ENCODE measurements at regions not wholly inside any gene's neighbourhood (a gene's known extent, or its start where the extent isn't known, plus 50 kb on each side); places are given as distances from the start of the nearest gene placed in this dataset.

GRCh38 chr5:4882186-4882585 lies 257.9 kb upstream of the ADAMTS16 start:
- no peak for DNase-seq (ENCODE audit: low spot score)
- ATAC-seq: no peak

GRCh38 chr5:4883360-4883759 lies 256.8 kb upstream of the ADAMTS16 start:
- no peak for ATAC-seq

GRCh38 chr5:4893063-4893744 lies 246.9 kb upstream of the ADAMTS16 start:
- ATAC-seq (no peak), DNase-seq (ENCODE audit: low spot score) (no peak)

More at GRCh38 chr5:4883360-4883759, 256.8 kb upstream of the ADAMTS16 start:
- DNase-seq (ENCODE audit: low spot score): no peak

GRCh38 chr5:4896328-4896727 lies 243.8 kb upstream of the ADAMTS16 start:
- no peak for ATAC-seq
- DNase-seq (ENCODE audit: low spot score): no peak

GRCh38 chr5:4901305-4901811 lies 238.8 kb upstream of the ADAMTS16 start:
- no peak for ATAC-seq
- DNase-seq (ENCODE audit: low spot score): no peak

- DNase-seq (ENCODE audit: low spot score) (no peak), ATAC-seq (no peak)
Measured at GRCh38 chr5:4901924-4902323, 238.2 kb upstream of the ADAMTS16 start.

- no peak for ATAC-seq
- no peak for DNase-seq (ENCODE audit: low spot score)
Measured at GRCh38 chr5:4905674-4906520, 234.2 kb upstream of the ADAMTS16 start.

GRCh38 chr5:4906786-4907185 lies 233.3 kb upstream of the ADAMTS16 start:
- ATAC-seq (no peak), DNase-seq (ENCODE audit: low spot score) (no peak)

DNA sequence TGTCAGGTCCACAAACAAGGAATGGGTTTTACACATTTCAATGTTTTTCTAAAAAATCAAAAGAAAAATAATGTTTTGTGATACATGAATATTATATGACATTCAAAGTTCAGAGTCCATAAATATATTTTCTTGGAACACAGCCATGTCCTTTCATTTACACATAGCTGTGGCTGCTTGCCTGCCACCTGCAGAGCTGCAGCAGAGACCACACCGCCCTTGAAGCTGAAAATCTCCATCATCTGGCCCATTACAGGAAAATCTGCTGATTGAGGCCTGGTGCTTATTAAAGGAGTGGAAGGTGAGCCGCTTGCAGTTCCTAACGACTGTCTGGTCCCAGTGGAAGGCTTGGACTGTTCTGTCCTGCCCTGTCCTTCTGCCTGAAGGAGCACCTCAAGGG lies 232.6 kb upstream of the ADAMTS16 start:
- ATAC-seq: no peak
- DNase-seq (ENCODE audit: low spot score): no peak

GRCh38 chr5:4909086-4909485 lies 231.0 kb upstream of the ADAMTS16 start:
- no peak for ATAC-seq
- DNase-seq (ENCODE audit: low spot score): no peak

GRCh38 chr5:4911646-4912403 lies 228.3 kb upstream of the ADAMTS16 start:
- no peak for DNase-seq (ENCODE audit: low spot score)
- ATAC-seq: no peak

GRCh38 chr5:4921929-4922328 lies 218.2 kb upstream of the ADAMTS16 start:
- no peak for ATAC-seq
- DNase-seq (ENCODE audit: low spot score): no peak

DNA sequence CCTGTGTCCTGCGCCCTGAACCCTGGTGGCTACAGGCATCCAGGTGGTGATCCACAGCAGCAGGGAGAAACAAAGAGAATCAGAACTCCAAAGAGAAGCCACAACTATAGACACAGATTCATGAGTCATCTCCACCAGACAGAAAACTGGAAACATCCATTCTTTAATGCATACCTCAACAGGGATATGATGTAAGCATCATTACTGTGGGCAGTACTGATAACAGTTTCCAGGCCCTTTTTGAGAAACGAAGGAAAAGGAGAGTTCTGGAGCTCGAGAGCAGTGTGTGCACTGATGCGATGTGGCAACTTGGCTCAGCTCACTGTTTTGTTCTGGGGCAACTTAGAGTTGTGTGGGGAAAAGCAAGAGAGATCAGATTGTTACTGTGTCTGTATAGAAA lies 215.6 kb upstream of the ADAMTS16 start:
- no peak for DNase-seq (ENCODE audit: low spot score)
- ATAC-seq: no peak

GRCh38 chr5:4927097-4927496 lies 213.0 kb upstream of the ADAMTS16 start:
- ATAC-seq: no peak
- DNase-seq (ENCODE audit: low spot score): no peak

GRCh38 chr5:4928409-4928808 lies 211.7 kb upstream of the ADAMTS16 start:
- ATAC-seq (no peak), DNase-seq (ENCODE audit: low spot score) (no peak)

GRCh38 chr5:4929092-4929655 lies 211.0 kb upstream of the ADAMTS16 start:
- ATAC-seq: no peak
- DNase-seq (ENCODE audit: low spot score): no peak

DNA sequence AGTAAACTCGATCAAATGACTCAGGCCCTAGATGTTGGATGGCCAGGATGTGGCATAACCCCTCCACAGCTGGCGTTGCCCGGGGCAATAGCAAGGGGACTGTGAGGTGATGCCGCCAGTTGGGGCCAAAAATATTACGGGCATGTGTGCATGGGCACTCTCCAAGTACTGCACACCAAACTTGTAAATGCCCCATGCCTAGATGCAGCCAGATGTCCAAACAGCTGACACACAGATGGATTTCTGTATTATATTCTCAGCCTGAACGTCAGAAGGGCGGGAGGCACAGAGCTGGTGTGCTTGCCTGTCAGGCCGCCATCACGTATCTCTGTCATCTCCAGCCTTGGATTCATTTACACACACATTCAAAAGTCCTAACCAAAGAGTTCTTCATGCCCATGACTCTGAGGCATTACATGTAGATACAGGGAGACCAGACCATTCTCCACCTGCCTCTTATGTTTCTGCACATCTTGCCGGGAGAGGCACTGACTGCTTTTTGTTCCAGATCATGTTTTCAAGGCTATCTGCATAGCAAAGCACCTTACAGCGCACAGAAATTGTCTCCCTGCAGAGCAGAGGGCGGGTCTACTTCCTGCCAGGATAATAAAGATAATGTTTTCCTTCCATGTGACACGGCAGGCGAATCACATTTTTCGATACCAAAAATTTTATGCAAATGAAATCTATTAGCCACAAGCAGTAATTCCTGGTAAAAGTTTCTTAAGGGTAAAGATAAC lies 200.9 kb upstream of the ADAMTS16 start:
- ATAC-seq (no peak), DNase-seq (ENCODE audit: low spot score) (no peak)

DNA sequence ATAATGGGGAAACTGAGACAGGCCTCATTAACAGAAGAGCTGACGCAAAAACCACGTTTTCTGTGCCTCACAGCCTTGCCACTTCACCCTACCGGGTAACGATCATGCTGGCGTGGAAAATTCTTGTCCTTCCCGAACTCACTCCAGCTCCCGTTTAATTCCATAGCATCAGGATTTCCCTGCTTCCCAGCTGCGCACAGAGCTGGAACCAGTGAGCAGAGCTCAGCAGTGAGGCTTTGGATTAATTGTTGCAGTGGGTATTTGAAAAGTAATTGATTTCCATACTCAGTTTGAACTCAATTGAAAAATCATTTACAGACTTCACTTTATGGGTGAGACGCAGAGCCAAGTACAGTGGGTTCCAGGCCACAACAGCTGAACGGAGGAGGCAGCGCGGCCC lies 199.0 kb upstream of the ADAMTS16 start:
- ATAC-seq (no peak), DNase-seq (ENCODE audit: low spot score) (no peak)

DNA sequence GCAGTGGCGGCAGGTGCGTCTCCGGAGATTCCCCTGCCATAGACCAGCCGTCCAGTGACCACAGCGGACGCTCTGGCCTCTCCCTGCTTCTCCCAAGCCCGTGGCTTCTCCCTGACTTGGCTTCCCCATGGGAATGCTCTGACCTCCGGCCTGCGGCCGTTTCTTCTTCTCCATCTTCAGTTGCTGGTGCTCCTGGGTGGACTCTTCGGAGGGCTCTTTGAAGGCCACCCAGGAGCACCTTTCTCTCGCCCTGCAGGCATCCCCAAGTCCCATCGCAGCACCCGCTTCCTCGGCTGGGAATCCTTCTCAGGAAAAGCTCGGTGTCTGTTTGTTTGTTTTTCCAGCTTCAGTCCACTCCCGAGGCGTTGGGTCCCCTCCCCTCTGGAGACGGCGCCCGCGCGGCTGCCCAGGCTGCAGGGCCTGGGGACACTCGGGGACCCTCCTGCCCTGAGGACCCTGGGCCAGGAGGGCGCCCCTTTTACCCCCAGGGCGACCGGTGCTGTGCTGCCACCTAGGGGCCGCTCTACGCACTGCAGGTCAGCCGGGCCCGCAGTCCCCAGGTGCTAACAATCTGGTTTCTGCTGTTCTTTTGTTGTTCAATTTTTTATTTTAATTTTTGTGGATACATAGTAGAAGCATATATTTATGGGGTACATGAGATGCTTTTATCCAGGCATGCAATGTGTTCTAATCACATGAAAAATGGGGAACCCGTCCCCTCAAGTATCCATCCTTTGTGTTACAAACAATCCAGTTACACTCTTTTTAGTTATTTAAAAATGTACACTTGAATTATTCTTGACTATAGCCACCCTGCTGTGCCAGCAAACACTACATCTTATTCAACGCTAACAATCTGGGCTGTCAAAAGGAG lies 197.9 kb upstream of the ADAMTS16 start:
- peak; percentile 86 for ATAC-seq

GRCh38 chr5:4942831-4943178 lies 197.3 kb upstream of the ADAMTS16 start:
- DNase-seq (ENCODE audit: low spot score) (no peak), ATAC-seq (no peak)

More for the DNA sequence above, 197.9 kb upstream of the ADAMTS16 start:
- DNase-seq (ENCODE audit: low spot score): no peak

Data from left lobe of liver (tissue), 2 donors.